ENCODE measurements at regions not wholly inside any gene's neighbourhood (a gene's known extent, or its start where the extent isn't known, plus 50 kb on each side); places are given as distances from the start of the nearest gene placed in this dataset.
"Not testable (repeated sequence)": the region's sequence is repeated elsewhere in the genome, so short reads cannot be mapped to it uniquely, and the experiment has no call there.

- intact Hi-C loops (cut with DNase I): no loop called here
- DNase-seq (ENCODE audit: extremely low spot score): no peak
- WGBS: 79% methylated on average over 4 of the region's 5 CpGs
These were observed 137.0 kb upstream of the CDKN3 start for GRCh38 chr14:54259821-54260220.

DNA sequence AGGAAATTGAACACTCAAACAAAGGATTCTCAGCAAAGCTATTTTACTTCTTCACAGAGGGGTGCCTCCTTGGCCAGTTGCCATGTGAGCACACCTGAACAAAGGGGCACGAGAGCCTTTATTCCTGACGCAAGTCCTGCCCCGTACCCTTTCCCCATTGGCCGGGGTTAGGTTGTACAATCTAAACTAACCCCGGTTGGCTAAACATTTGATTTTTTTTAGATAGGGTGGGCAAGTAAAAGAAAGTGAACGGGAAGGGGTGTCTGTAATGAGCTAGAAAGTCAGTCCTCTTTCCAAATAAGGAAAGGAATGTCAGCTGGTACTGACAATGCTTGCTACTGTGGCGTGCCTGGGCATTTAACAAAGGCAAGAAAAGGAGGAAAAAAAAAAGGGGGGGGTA lies 135.5 kb upstream of the CDKN3 start:
- DNase-seq (ENCODE audit: extremely low spot score): no peak
- Histone ChIP-seq H3K27ac (replicated peaks in 1 of 4) (no peak overlapping the region), H3K27me3 (no peaks in the 10 kb centered on the region), H3K4me1 (no peaks in the 10 kb centered on the region), H3K4me3 (no peak overlapping the region), H3K36me3 (no peaks in the 10 kb centered on the region), H3K9me3 (no peaks in the 10 kb centered on the region)
- TF ChIP-seq, protein P1, sequence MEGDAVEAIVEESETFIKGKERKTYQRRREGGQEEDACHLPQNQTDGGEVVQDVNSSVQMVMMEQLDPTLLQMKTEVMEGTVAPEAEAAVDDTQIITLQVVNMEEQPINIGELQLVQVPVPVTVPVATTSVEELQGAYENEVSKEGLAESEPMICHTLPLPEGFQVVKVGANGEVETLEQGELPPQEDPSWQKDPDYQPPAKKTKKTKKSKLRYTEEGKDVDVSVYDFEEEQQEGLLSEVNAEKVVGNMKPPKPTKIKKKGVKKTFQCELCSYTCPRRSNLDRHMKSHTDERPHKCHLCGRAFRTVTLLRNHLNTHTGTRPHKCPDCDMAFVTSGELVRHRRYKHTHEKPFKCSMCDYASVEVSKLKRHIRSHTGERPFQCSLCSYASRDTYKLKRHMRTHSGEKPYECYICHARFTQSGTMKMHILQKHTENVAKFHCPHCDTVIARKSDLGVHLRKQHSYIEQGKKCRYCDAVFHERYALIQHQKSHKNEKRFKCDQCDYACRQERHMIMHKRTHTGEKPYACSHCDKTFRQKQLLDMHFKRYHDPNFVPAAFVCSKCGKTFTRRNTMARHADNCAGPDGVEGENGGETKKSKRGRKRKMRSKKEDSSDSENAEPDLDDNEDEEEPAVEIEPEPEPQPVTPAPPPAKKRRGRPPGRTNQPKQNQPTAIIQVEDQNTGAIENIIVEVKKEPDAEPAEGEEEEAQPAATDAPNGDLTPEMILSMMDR (IDR thresholded peaks at IDR 0.05): no peak
- TF ChIP-seq POLR2A (IDR thresholded peaks at IDR 0.05; ENCODE audit: low read depth): no peak
- TF ChIP-seq EP300 (IDR thresholded peaks at IDR 0.05): no peak
- WGBS: 77% methylated on average over 7 of the region's 7 CpGs
- intact Hi-C loops (cut with DNase I): no loop called here

More at GRCh38 chr14:54259821-54260220, 137.0 kb upstream of the CDKN3 start:
- Histone ChIP-seq H3K9me3 (peaks cover 0 to 4% (median 0%) of the 10 kb centered on the region in 4 donors), H3K27me3 (no peaks in the 10 kb centered on the region), H3K4me3 (no peak overlapping the region), H3K4me1 (no peaks in the 10 kb centered on the region), H3K36me3 (no peaks in the 10 kb centered on the region), H3K27ac (replicated peaks in 1 of 4) (no peak overlapping the region)
- TF ChIP-seq POLR2AphosphoS5 (IDR thresholded peaks at IDR 0.05): no peak
- TF ChIP-seq, protein P1 (IDR thresholded peaks at IDR 0.05): no peak
- TF ChIP-seq EP300 (IDR thresholded peaks at IDR 0.05): no peak
- TF ChIP-seq POLR2A (IDR thresholded peaks at IDR 0.05; ENCODE audit: low read depth): no peak

DNA sequence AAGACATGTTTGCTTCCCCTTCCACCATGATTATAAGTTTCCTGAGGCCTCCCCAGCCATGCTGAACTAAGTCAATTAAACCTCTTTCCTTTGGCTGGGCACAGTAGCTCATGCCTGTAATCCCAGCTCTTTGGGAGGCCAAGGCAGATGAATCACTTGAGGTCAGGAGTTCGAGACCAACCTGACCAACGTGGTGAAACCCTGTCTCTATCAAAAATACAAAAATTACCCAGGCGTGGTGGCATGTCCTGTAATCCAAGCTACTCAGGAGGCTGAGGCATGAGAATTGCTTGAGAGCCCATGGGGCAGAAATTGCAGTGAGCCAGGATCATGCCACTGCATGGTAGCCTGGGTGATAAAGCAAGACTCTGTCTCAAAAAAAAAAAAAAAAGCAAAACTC lies 130.2 kb upstream of the CDKN3 start:
- DNase-seq (ENCODE audit: extremely low spot score); H3K27ac ChIP-seq (replicated peaks in 1 of 4); H3K9me3 ChIP-seq; H3K4me1 ChIP-seq; intact Hi-C loops (cut with DNase I); H3K36me3 ChIP-seq; H3K4me3 ChIP-seq; H3K27me3 ChIP-seq: not testable (repeated sequence)
- WGBS: 91% methylated on average over 3 of the region's 3 CpGs

- Histone ChIP-seq H3K27me3 (no peaks in the 10 kb centered on the region), H3K27ac (replicated peaks in 1 of 4) (no peak overlapping the region), H3K36me3 (no peaks in the 10 kb centered on the region), H3K4me3 (no peak overlapping the region), H3K4me1 (no peaks in the 10 kb centered on the region), H3K9me3 (no peaks in the 10 kb centered on the region)
- intact Hi-C loops (cut with DNase I): no loop called here
- TF ChIP-seq POLR2AphosphoS5 (IDR thresholded peaks at IDR 0.05): no peak
- no peak for TF ChIP-seq POLR2A (IDR thresholded peaks at IDR 0.05; ENCODE audit: low read depth)
- TF ChIP-seq EP300 (IDR thresholded peaks at IDR 0.05): no peak
- no peak for DNase-seq (ENCODE audit: extremely low spot score)
- WGBS: 68% methylated on average over 2 of the region's 2 CpGs
These were observed 129.6 kb upstream of the CDKN3 start for GRCh38 chr14:54267172-54267571.

DNA sequence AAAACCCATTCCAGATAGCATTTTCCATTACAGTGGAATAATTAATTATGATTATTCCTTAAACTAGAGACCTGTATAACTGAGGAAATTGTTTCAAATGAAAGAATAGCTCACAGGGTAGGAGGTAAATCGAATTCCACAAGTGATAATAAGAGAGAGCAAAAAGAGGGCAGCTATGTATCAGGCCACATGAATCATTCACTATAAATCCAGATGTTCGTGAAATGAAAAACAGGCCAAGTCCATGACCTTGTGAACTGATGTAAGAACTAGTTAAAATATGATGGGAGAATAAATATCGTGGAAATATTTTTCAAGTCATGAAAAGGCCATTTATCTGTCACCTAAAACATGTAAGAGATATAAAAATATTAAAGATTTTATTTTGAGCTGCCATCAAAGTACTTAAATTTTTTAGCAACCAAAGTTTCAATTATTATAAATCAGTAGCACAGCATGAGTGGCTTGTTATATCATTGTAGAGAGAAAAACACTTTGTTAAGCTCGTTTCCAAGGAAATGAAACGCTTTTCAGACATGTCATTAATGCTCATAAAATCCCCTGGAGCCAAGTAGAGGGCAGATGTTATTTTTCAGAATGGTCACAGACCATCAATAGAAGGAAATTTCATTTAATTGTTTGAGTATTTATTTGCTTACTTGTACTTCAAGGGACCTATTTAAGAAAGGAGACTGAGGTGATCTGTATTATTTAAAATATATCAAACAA lies 120.6 kb upstream of the CDKN3 start:
- no peaks in the 10 kb centered on the region for H3K9me3 ChIP-seq
- H3K27ac ChIP-seq (replicated peaks in 1 of 4): no peak overlapping the region
- H3K27me3 ChIP-seq: no peaks in the 10 kb centered on the region
- H3K4me3 ChIP-seq: no peak overlapping the region
- TF ChIP-seq, protein P1 (IDR thresholded peaks at IDR 0.05): no peak
- TF ChIP-seq EP300 (IDR thresholded peaks at IDR 0.05) (no peak), POLR2AphosphoS5 (IDR thresholded peaks at IDR 0.05) (no peak), POLR2A (IDR thresholded peaks at IDR 0.05; ENCODE audit: low read depth) (no peak)
- intact Hi-C loops (cut with DNase I): no loop called here
- WGBS: 42% methylated on average over 5 of the region's 5 CpGs
- DNase-seq (ENCODE audit: extremely low spot score): no peak
- no peaks in the 10 kb centered on the region for H3K36me3 ChIP-seq
- no peaks in the 10 kb centered on the region for H3K4me1 ChIP-seq

DNA sequence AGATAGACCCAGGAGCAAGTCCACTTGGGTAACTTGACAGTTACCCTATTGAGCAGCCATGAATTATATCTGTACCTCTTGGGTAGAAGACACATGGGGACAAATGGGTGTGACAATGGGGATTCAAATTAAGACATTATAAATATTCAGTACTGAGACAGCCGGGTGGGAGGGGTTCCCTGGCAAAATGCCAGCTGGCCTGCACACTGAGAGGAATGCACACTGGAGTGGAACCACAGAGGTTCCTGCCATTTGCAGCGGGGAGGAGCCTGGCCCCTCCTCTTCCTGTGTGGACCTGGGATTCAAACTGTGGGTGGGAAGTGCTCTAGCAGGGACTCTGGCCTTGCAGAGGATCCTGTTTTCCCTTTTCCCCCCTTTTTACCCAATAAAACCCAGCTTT lies 118.7 kb upstream of the CDKN3 start:
- intact Hi-C loops (cut with DNase I): no loop called here
- Histone ChIP-seq H3K4me1 (no peaks in the 10 kb centered on the region), H3K4me3 (no peak overlapping the region), H3K27ac (replicated peaks in 1 of 4) (no peak overlapping the region), H3K27me3 (no peaks in the 10 kb centered on the region), H3K36me3 (no peaks in the 10 kb centered on the region), H3K9me3 (no peaks in the 10 kb centered on the region)
- TF ChIP-seq POLR2AphosphoS5 (IDR thresholded peaks at IDR 0.05): no peak
- TF ChIP-seq, protein P1 (IDR thresholded peaks at IDR 0.05): no peak
- TF ChIP-seq POLR2A (IDR thresholded peaks at IDR 0.05; ENCODE audit: low read depth): no peak
- no peak for TF ChIP-seq EP300 (IDR thresholded peaks at IDR 0.05)
- no peak for DNase-seq (ENCODE audit: extremely low spot score)
- WGBS: 42% methylated on average over 2 of the region's 2 CpGs

Measured in esophagus muscularis mucosa (tissue), 4 donors.